ENCODE measurements at regions not wholly inside any gene's neighbourhood (a gene's known extent, or its start where the extent isn't known, plus 50 kb on each side); places are given as distances from the start of the nearest gene placed in this dataset.

GRCh38 chr14:62314871-62315270 lies 552.7 kb downstream of the SNAPC1 start:
- no peak for TF ChIP-seq REST (IDR thresholded peaks at IDR 0.05)
- TF ChIP-seq, protein P1, sequence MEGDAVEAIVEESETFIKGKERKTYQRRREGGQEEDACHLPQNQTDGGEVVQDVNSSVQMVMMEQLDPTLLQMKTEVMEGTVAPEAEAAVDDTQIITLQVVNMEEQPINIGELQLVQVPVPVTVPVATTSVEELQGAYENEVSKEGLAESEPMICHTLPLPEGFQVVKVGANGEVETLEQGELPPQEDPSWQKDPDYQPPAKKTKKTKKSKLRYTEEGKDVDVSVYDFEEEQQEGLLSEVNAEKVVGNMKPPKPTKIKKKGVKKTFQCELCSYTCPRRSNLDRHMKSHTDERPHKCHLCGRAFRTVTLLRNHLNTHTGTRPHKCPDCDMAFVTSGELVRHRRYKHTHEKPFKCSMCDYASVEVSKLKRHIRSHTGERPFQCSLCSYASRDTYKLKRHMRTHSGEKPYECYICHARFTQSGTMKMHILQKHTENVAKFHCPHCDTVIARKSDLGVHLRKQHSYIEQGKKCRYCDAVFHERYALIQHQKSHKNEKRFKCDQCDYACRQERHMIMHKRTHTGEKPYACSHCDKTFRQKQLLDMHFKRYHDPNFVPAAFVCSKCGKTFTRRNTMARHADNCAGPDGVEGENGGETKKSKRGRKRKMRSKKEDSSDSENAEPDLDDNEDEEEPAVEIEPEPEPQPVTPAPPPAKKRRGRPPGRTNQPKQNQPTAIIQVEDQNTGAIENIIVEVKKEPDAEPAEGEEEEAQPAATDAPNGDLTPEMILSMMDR (IDR thresholded peaks at IDR 0.05; ENCODE audit: low read depth, low read length, missing input control): no peak
